NCI-H460 (cell line): ENCODE measurements at regions not wholly inside any gene's neighbourhood (a gene's known extent, or its start where the extent isn't known, plus 50 kb on each side); places are given as distances from the start of the nearest gene placed in this dataset.

Experiments used
- DNase-seq: peaks from one replicate; pipeline ENCODE4 v3.0.0-alpha.2; 2016; ENCODE audit warnings: low read depth; ENCODE audit errors: extremely low read depth

GRCh38 chr5:124692950-124693349 is 53.5 kb downstream of the ZNF608 start:
- no peak for DNase-seq

- DNase-seq: no peak
Measured at GRCh38 chr5:124692324-124692723, 54.1 kb downstream of the ZNF608 start.

- DNase-seq: no peak
Measured at GRCh38 chr5:124689653-124690052, 56.8 kb downstream of the ZNF608 start.

DNA sequence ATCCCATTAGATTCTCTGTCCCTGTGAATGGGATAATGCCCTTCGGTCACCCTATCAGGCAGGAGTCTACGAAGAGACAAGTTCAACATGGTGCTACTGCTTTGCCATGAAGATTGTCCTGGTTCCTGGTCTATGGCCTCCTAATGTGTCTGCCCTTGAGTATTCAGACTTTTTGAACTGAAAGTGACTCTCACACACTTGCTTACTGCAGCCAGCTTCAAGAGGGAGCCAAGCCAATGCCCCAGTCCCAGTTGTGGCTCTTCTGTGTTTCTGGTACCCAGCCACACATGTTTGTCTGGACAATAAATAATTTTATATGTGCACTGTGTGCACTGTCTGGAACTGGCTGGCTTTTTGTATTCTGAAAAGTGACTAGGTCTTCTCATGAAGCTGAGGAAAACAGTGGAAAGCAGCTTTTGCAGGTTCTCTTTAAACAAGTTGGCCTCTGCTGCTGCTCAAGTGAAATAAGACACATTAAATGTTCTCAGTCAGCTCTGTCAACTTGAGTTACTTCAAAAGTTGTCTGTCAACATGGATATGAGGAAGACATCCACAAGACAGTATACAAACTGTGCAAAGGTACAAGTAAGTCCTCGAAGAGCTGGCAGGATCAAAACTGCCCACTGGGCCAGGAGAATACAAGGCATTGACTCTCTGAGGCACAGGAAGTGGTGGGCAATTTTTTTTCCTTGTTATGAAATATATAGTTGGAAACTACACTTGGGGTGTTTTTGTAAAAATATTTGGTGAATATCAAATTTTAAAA is 60.0 kb downstream of the ZNF608 start:
- no peak for DNase-seq

GRCh38 chr5:124685404-124685930 is 61.0 kb downstream of the ZNF608 start:
- no peak for DNase-seq

- no peak for DNase-seq
Measured at GRCh38 chr5:124683917-124684555, 62.4 kb downstream of the ZNF608 start.

DNA sequence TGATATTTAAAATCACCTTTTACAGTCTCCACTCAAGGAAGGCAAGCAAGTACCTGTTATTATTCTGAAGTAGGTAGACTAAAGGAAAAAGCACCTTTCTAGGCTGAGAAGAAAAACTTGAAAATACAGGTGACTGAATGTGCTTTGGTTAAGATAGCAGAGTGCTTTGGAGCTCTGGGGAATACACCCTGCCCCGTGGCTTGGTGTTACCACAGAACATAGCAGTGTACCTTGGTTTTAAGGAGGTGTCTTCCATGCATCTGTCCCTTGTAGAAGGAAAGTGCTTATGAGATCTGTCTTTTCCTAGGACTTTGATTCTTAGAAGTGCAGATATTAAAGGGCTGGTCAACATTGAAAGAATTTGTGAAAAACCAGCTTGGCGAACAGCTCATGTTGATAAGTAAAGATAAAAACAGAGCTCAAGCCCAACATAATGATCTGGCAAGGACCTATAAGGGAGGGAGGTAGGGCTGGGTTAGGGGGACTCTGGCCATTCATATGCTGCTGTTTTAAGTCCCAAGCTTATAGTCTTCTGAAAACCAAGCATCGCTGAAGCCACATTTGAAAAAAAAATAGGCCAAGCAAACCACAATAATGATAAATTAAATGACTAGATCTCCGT is 66.8 kb downstream of the ZNF608 start:
- DNase-seq: no peak

GRCh38 chr5:124678922-124679519 is 67.4 kb downstream of the ZNF608 start:
- DNase-seq: no peak

DNA sequence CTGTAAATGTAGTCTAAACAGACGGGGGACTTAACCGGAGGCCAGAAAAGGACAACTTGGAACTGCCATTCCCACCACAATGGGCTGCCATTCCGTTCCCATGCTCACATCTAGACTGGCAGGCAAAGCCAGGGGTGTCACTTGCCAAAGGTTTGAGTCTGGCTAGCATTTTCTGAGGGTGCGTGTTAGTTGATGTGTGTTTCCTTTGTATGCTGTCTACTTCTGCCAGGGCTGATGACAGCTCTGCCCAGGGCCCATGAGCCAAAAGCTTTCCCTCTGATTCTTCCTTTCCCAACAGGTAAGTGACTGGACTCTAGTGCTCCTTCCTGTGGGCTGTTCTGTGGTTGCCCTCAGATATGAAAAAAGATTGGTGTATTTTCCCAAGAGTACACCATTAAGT is 68.0 kb downstream of the ZNF608 start:
- no peak for DNase-seq

GRCh38 chr5:124677374-124678351 is 68.8 kb downstream of the ZNF608 start:
- DNase-seq: no peak

DNA sequence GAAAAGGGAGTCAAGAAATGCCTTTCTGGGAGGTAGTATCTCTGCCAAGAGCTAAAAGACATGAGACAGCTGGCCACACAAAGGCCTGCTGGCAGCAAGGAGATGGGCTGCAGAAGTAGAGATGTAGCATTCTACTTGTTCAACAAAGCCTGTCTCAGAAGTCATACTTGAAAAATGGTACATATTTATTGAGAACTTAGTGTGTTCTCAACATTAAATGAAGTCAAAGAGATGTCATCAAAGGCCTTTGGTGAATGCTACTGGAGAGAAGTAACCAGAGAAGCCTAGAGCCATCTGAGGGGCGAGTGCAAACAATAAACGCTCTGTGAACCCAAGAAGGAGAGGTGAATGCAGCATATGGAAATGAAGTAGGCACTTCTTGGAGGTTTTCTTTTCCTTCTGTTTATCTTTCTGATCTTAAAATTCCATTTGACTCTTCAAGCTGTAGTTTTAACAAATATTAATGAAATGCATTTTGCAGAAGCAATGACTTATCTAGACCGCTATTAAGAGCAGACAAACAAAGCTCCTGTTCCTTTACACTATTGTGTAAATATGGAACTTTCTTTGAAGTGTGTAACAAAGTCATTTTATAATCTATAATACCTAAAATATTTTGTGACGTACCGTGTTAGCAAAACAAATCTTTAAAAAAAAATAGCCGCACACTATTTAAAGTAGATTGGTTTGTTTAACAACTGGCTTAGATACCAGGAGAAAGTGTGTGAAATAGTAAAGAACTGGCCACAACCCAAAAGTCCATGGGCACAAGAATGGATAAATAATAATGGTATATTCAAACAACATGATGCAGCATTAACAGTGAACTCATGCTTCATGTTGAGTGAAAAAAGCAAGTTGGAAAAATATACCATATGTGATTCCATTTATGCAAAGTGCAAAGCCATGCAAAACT is 70.2 kb downstream of the ZNF608 start:
- no peak for DNase-seq

GRCh38 chr5:124671193-124671592 is 75.2 kb downstream of the ZNF608 start:
- DNase-seq: no peak

- no peak for DNase-seq
Measured at GRCh38 chr5:124670722-124671184, 75.7 kb downstream of the ZNF608 start.

- no peak for DNase-seq
Measured at GRCh38 chr5:124669956-124670721, 76.3 kb downstream of the ZNF608 start.

DNA sequence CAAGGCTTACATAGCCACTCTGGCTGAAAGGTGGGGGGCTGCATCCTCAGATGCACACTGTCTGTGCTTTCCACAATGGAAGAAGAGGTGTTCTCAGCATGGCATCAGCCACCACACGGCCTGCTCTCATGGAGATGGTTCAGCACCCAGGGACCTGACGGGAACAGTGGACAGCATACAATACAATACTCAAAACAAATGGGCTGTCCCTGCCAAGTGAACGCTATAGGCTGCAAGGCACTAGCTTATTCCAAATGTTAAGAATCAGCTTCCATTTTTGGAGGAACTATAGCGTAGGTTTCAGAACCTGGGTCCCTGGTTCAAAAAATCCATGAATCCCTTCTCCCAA is 77.2 kb downstream of the ZNF608 start:
- DNase-seq: no peak

- no peak for DNase-seq
Measured at GRCh38 chr5:124668353-124669299, 77.8 kb downstream of the ZNF608 start.

GRCh38 chr5:124665625-124666024 is 80.8 kb downstream of the ZNF608 start:
- DNase-seq: no peak
